NCI-H1694 (cell line): ENCODE measurements at regions not wholly inside any gene's neighbourhood (a gene's known extent, or its start where the extent isn't known, plus 50 kb on each side); places are given as distances from the start of the nearest gene placed in this dataset.

Experiments
- DNase-seq: peaks from one replicate; lab custom pipeline; 2025; lab: John Stamatoyannopoulos, UW

GRCh38 chr5:19369048-19369447 lies 619.0 kb downstream of the CDH18 start:
- DNase-seq = no peak

DNA sequence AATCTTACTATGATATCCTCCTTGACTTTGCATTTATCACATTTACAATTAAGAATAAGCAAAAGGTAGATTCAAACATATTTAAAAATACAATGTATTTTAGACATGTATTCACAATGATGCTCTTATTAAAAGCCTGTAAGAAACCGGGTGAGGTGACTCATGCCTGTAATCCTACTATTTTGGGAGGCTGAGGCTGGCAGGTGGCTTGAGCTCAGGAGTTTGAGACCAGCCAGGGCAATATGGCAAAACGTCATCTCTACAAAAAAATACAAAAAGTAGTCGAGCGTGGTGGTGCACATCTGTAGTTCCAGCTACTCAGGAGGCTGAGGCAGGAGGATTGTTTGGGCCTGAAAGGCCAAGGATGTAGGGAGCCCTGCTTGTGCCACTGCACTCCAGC lies 618.4 kb downstream of the CDH18 start:
- DNase-seq = no peak

- DNase-seq = no peak
Measured at GRCh38 chr5:19370655-19371386, 617.2 kb downstream of the CDH18 start.

- DNase-seq = no peak
Measured at GRCh38 chr5:19388391-19388790, 599.6 kb downstream of the CDH18 start.

DNA sequence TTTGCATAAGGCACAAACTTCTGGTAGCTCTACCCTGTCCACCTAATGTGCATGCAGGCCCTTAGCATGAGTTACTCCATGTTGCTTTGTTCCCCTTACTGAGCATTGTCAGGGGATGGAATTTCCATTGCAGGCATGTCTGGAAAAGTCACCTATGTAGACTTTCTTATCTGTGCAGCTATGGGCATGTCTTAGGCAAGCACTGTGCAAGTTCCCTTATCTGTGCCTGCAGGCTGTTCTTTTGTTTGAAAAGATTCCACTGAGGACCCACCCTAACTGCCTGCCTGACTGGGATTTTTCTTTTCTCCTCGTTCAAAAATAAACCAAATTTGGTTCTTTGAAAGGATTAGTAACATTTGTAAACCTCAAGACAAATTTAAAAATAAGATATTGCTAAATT lies 587.0 kb downstream of the CDH18 start:
- DNase-seq = no peak

GRCh38 chr5:19406576-19407365 lies 581.2 kb downstream of the CDH18 start:
- DNase-seq = peak; percentile 41

GRCh38 chr5:19408149-19408548 lies 579.9 kb downstream of the CDH18 start:
- DNase-seq = no peak

- no peak for DNase-seq
Measured at GRCh38 chr5:19411936-19412335, 576.1 kb downstream of the CDH18 start.
